Activated CD4-positive, alpha-beta T cell treated with anti-CD3 and anti-CD28 coated beads, Interleukin-2, amount 50 U/mL, for 16 hours (primary cell): ENCODE measurements at regions not wholly inside any gene's neighbourhood (a gene's known extent, or its start where the extent isn't known, plus 50 kb on each side); places are given as distances from the start of the nearest gene placed in this dataset.
A peak's percentile ranks its signal among the peaks of the same experiment; 100 is the strongest.
"Not testable (repeated sequence)": the region's sequence is repeated elsewhere in the genome, so short reads cannot be mapped to it uniquely, and the experiment has no call there.

Experiments used
- DNase-seq: peaks from one replicate; pipeline ENCODE4 v3.0.0-alpha.2; 2020

- no peak for DNase-seq
Observed at GRCh38 chrX:55326985-55327384, 62.3 kb upstream of the PAGE3 start.

- no peak for DNase-seq
Observed at GRCh38 chrX:55335296-55335695, 70.6 kb upstream of the PAGE3 start.

DNA sequence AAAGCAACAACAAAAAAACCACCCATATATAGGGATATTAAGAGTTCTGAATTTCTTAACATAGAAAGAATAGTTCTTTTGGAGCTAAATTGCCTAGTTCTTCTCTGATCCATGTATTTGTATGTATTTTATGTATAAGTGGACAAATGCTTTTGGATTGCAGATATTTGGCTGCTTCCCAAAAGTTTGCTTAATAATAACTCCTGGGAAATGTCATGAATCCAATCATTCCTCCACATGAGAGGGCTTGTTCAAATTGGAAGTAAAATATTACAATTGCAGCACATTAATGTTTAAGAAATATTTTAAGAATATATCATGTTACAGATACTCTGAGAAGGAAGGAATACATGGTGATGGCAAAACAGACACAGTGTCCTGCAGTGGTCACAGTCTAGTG, 71.5 kb upstream of the PAGE3 start:
- no peak for DNase-seq

DNA sequence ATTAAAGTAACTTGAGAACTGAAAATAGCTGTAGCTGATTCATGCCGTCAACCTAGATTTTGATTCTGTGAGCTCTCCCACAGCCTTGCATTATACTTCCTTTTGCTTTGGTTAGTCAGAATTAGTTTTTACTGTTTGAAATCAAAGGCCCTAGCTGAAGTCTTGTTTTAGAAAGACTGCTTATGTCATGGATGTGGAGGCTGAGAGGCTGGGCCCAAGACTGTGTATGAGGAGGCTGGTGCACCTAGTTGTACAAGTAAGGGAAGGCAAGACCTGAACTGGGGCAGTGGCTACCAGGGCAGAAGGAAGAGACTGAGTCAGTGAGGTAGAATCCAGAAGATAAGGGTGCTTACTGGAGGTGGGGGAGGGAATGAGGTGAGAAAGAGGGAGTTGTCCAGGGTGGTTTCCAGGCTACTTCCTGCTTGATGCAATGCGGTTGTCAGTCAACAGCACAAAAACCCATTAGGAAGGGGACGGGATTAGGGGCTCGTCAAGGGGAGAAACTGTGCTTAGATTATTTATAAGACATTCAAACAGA, 76.2 kb upstream of the PAGE3 start:
- DNase-seq: no peak

GRCh38 chrX:55342533-55343501, 78.1 kb upstream of the PAGE3 start:
- DNase-seq: peak; percentile 44

DNA sequence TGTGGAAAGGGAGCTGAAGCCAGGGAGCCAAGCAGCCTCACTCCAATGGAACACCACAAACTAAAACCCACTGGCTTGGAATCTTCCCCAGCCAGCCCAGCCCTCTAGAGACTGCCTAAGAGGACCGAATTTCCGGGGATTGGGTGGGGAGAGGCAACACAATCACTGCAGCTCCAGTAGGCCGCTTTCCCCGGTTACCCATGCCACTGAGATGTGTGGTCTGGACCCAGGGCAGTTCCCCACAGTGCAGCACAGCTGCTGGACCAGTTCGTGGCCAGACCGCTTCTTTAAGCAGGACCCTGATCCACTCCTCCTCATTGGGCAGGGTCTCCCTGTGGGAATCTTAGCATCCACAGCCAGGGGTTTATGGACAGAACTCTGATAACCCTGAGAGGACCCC, 91.9 kb upstream of the PAGE3 start:
- DNase-seq: no peak

DNA sequence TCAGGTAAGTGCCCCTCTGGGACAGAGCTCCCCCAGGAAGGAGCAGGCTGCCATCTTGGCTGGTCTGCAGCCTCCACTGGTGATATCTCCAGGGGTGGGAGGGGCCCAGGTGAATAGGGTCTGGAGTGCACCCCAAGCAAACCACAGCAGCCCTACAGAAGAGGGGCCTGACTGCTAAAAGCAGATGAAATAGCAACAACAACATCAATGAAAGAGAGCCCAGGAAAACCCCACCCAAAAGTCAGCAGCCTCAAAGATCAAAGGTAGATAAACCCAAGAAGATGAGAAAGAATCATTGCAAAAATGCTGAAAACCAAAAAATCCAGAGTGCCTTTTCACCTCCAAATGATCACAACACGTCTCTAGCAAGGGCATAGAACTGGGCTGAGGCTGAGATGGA, 92.5 kb upstream of the PAGE3 start:
- no peak for DNase-seq

- no peak for DNase-seq
Observed at GRCh38 chrX:55379396-55379795, 72.5 kb upstream of the MAGEH1 start.

- DNase-seq: no peak
Observed at GRCh38 chrX:55389376-55389775, 62.6 kb upstream of the MAGEH1 start.

GRCh38 chrX:55396836-55397235, 55.1 kb upstream of the MAGEH1 start:
- not testable (repeated sequence) for DNase-seq
